Stimulated activated CD8-positive, alpha-beta memory T cell treated with anti-CD3 and anti-CD28 coated beads, Interleukin-12 subunit alpha, Interleukin-12 subunit beta, amount 100 ng/mL, for 1 hour (primary cell): ENCODE measurements at regions not wholly inside any gene's neighbourhood (a gene's known extent, or its start where the extent isn't known, plus 50 kb on each side); places are given as distances from the start of the nearest gene placed in this dataset.
"Not testable (repeated sequence)": the region's sequence is repeated elsewhere in the genome, so short reads cannot be mapped to it uniquely, and the experiment has no call there.

ENCODE experiments used
- DNase-seq: peaks from one replicate; pipeline ENCODE4 v3.0.0-alpha.2; 2020; ENCODE audit warnings: low read depth

DNA sequence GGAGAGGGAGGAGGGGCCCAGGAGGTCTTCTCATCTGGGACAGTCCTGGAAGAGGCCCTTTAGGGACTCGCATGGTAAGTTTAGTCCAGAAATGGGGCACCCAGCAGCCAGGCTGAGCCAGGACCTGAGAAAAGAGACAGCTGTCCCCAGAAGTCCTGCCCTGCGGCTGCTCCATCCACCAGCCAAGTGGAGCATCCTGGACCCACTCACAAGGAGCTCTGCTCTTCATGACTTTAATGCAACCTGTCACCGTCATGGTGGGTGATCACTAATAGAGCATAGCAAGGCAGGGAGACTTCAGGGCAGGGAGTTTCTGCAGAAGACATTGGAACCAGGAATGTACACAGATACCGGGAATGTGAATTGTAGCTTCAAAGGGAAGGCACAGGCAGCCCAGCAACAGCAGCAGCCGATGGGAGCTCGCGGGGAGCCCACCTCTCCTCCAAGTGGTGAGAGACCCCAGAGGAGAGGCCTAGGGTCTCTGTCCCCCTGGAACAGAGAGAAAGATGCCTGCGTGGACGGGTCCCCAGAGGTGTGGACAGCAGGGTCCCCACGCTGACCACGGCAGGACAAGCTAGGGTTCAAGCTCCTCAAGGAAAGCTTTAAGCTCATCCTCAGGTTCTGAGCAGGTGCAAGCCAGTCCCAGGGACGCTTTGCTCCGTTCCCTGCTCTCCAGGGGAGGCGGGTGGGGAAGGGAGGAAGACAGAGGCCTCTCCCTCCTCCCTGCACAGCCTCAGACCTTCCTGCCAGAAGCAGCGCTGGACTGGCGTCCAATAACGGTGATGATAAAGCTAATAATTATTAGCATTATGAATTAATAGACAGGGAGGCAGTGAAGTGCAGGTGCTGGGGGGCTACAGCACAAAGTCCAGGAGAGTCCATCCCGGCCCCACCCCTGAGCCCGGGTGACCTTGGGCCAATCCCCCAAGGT is 335.3 kb downstream of the ADGRD1 start:
- DNase-seq = not testable (repeated sequence)

DNA sequence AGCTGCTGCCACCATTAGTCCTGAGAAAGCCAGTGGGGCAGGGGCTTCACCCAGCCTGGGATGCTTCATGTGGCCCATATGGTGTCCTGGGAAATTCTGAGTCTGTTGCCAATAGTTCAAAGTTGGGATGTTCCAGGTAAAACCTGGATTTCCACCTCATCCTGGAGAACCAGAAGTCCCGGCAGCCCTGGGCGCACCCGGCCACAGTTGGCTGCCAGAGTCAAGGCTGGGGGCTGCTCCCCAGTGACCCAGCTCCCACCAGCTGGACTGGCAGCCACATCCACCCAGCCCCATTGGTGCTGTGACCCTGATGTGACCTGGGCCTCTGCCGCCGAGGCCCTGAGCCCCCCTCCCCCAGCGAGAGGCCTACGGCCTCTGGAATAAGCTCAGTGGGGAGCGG is 336.1 kb downstream of the ADGRD1 start:
- not testable (repeated sequence) for DNase-seq

DNA sequence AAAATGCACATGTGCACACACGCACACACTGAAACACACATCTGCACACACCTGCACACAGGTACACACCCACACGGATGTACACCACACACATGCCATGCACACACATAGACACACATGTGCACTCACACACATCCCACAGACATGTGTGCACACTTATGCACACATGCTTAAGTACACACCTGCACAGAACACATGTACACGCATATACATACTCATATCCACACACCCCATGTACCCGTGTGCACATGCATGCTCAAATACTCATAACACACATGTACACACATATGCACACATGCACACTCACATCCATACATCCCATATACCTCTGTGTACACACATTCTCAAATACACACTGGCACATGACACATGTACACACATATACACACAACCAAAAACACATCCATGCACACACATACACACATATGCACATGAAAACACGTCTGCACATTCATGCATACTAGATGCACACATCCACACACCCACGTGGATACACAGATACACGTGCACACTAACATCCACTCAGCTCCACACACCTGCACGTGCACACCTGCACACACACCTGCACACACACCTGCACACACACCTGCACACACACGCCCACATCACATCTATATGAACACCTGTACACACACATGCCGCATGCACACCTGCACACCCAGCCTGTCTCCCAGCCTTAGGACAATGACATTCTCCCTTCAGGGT is 336.7 kb downstream of the ADGRD1 start:
- DNase-seq = no peak

DNA sequence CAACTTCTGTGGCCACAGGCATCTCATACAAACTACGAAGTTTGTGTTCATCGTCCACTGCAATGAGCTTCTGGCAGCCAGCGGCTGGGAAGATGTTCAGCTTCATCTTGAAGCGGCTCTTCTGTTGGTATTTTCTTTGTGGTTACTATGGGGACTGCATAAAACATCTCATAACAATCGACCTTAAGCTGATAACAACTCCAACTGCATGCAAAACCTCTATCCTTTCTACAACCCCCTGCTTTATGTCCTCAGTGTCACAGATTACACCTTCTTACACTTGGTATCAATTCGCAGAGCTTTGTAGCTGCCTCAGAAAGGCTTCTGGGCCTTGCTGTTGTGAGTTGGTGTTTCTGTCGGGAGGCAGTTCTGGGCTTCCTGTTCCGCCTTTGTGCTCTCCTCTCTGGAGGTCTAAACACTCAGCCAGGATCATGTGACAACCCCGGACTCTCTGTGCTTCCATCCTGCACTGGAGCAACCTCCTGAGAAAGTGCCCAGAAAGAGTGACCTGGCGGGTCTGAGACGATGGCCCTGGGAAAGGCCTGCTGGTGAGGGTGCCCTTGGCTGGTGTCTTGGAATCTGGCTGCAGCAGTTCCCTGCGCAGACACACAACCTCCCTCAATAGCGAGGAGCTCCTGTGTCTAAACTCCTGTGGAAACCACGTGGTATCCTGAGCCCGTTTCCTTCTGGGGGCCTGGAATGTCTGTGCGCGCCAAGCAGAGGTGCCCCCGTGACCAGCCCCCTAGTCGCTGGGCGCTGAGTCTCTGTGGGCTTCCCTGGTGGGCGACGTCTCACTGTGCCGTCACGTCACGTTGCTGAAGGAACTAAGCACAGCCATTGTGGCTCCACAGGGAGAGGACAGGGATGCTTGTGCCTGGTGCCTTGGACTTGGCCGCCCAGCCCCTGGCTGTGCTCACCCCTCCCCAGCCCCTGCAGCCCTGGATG is 339.6 kb downstream of the ADGRD1 start:
- not testable (repeated sequence) for DNase-seq

DNA sequence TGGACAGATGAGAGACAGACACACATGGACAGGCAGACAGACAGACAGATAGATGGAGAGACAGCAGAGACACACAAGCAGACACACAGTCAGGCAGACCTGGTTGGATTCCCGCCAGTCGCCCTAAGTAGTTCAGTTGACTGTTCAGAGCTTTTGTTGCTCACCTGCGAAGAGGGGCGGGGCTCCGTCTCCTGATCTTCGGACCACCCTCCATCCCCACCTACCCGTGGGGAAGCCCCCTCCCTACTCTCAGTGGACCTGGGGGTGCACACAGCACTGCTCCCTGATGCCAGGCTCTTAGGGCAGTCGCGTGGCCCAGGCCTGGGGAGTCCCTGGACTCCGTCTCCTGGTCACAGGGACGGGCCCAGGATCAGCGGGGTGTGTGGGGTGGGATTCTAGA is 341.0 kb downstream of the ADGRD1 start:
- DNase-seq = not testable (repeated sequence)

DNA sequence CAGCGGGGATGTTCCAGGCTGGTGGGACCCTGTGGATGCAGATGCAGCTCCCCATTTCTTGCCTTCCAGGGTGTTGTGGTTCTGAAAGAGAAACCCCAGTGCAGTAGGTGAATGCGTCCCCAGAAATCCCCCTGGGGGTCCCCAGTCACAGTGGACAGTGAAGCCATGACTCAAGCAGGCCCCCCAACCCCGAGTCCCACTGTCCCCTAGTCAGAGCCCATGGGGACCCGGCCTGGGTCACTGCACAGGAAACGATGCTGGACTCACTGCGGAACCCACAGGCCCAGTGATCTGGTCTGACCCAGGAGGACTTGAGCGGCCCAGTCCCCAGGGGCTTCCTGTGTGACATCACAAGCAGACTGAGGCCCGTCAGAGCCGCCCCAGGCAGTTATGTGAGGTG is 341.4 kb downstream of the ADGRD1 start:
- not testable (repeated sequence) for DNase-seq

DNA sequence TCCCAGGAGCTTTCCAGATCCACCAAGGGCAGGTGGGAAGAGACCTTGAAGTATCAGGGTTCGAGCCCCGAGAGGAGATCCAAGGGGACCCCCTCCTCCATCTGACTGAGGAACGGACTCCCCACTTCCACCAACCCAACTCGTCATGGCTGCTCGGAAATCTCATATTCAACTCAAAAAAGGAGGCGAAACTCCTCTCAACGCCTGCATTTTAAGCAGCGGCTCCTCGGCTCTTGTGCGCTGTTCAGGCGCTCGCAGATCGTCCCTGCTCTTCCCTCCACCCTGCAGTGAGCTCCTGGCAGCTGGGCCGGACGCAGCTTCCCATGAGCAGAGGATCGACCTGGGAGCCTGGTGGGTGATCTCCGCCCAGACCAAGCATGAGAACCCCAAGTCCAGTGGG is 341.9 kb downstream of the ADGRD1 start:
- not testable (repeated sequence) for DNase-seq

DNA sequence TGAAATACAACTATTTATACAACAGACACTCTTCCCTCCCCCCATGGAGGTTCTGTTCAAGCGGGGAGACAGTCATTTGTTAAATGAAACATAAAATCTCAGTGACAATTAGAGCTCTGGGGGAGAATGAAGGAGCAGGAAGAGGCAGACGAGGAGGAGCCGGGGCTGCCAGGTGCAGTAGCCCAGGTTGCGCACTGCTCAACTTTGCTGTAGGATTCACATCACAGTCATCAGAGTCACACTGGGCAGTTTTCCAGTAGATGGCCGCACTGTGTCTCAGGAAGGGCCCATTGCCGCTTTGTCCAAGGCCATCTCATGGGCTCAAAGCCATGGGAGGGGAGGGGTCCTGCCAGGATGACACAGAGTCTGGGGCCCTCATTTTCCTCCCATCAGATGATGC is 342.4 kb downstream of the ADGRD1 start:
- not testable (repeated sequence) for DNase-seq

DNA sequence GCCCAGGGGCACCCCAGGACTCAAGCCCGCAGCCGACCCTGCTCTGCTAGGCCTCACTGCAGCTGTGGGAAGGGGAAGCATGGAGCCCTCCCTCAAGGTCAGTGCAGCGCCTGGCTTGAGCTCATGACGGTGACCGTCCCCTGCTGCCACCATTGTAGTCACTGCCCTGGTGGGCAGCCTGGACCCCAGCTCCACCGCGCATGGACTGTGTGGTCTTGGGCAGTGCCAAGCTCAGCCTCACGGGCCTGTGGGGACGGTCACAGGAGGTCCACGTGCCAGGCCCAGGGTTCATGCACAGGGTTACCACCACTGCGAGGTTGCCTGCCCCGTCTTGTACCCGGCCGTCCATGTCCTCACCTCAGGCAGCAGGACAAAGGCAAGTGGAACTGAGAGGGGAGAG is 342.9 kb downstream of the ADGRD1 start:
- DNase-seq = not testable (repeated sequence)

DNA sequence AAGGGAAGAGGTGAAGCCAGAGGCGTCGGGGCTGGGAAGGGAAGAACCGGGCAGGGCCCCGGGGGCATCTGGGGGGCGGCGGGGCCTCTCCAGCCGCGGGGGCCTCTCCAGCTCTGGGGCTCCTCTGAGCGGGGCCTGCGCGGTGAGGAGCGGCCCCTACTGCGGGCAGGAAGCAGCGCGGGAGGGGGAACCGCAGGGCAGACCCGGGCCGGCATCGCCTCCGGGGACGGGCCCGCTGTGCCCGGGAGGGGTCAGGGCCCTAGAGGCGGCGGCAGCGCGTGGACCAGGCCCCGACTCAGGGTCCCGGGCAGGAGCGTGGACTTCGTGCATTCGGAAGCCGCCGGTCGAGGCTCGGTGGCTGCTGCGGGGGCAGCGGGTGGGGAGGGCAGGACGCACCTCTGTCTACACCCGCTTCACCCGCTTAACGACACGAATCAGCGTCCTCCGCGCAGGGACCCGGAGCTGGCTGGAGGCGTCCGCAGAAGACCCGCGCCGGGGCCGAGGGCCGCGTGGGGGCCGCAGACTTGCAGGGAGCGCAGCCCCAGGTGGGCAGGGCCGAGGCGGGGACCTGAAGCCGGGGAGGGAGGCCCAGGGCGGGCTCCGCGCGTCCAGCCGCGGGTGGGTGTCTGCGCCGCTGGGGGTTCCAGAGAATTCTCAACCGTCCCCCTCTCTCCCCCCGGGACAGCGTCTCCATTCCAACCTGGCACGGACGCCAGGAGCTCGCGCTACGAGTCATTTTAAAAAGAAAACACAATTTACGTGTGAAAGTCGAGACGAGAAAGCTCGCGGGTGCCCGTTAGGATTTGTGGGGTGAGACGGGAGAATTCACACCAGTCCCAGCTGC is 345.0 kb downstream of the ADGRD1 start:
- DNase-seq = not testable (repeated sequence)

DNA sequence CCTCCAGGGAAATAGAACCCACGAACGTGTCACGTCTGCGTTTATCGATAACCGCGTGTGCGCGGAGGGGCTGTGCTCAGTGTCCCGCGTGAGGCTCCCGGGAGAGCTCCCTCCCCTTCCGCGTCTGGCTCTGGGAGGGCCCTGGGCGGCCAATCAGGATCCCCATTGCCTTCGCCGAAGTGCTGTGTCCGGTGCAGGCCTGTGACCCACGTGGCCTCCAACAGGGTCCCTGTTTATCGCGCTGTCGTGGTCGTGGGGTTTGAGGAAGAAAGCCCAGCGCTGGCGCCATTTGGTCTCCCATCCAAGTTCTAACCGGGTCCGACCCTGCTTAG is 345.6 kb downstream of the ADGRD1 start:
- not testable (repeated sequence) for DNase-seq

DNA sequence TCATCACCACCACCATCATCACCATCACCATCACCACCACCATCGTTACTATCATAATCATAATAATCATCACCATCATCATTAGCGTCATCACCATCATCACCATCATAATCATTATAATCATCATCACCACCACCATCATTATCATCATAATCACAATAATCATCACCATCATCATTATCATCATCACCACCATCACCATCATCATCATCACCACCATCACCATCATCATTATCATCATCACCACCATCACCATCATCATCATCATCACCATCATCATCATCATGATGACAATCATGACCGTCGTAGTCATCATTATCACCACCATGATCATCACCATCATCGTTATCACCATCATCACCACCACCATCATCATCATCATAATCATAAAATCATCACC is 349.9 kb downstream of the ADGRD1 start:
- not testable (repeated sequence) for DNase-seq

DNA sequence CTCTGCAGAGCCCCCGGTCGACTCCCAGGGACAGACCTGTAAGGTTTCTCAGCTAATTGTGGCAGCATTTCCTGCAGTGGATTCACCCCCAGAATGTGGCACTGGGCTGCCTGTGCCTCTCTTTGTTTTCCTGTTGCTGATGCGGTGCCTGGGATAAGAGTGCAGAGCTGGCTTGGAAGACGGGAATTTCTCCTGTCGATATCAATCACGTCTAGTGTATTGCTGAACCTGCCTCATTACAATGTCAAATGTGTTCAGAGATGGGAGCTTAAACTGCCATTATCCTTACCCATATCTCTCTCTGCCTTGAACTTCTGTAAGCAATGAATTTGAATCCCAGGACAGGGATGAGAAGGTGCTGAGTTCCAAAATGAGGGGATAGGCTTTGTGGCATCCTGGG is 350.9 kb downstream of the ADGRD1 start:
- not testable (repeated sequence) for DNase-seq

DNA sequence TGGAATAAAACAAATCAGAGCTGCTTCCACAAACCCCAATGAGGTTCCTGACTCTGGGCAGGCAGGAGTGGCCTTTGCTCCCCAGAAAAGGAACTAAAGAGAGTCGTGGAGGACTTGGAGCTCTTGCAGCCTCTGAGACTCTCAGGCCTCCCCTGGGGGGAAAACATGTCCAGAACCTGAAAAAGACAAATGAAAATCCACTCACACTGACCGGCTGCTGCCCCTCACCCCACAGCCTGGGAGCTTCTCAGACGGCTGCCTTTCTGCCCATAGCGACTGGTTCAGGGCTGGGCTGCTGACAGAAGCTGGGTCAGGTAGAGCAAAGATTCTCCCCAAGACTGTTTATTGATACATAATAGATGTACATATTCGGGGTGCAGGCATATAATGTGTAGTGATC is 356.0 kb downstream of the ADGRD1 start:
- no peak for DNase-seq

DNA sequence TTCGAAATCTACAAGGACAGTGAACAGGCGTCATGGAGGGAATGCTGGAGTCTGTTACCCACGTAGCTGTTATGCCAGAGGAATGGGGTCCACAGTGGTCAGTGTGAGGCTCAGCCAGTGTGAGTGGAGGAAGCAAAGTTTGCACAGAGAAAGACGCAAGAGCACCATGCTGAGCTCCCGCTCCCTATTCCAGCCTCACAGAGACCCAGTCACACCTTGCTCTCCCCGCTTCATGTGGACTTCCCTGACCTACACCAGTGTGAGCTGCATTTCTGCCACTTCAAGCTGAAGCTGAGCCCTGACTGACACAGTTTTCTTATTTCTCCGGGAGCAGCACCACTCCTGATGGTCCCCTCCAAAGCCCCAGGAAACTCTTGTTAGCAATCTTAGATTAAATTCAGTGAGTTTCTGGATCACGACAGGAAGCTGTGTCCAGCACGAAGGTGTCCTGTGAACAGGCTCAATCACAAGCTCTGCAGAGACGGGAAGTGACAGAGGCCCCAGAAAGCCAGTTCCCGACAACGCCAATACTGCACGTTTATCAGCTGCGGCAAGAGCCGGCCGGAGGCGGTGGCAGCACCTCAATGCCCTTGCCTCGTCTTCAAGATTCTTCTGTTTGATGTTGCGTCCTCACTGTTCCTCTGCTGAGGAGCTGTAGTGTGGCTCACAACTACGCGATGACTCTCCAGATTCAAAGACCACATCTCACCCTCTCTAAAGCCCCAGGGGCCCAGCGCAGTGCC is 356.7 kb downstream of the ADGRD1 start:
- DNase-seq = not testable (repeated sequence)

DNA sequence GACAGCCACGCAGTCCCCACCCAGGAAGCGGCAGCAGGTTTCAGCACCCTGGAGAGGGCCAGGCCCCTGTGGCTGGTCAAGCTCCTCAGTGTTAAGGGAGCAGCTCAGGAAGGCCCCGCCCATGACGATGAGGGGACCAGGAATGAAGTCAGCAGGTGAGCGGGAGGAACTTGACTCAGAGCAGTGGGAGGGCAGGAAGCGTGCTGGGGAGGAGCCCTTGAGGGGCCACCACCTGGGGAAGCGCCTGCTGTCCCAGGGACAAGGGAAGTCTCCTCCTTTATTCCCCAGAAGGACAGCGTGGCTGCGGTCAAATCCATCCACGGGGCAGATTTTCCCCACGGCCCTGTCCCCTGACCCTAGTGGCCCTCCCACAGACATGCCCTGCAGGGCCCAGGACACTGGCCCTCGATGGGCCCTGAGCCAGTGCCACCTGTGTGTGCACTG is 357.6 kb downstream of the ADGRD1 start:
- not testable (repeated sequence) for DNase-seq

DNA sequence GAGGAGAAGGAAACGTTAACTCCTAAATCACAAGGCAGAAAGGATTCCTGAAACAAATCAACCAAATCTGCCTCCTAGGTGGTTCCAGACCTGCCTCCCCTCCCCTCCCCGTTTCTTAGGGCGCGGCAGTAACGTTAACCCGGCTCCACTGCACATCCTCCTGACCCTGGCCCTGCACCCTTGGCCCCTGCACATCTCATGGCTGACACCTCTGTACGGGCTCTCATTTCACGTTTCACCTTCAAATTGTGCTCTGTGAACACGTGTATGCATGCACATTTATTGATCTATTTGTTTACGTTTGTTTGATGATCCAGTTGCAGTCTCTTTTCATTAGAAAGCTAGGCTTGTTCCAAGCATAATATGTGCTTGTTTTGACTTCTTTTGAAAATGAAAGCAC is 358.1 kb downstream of the ADGRD1 start:
- no peak for DNase-seq

DNA sequence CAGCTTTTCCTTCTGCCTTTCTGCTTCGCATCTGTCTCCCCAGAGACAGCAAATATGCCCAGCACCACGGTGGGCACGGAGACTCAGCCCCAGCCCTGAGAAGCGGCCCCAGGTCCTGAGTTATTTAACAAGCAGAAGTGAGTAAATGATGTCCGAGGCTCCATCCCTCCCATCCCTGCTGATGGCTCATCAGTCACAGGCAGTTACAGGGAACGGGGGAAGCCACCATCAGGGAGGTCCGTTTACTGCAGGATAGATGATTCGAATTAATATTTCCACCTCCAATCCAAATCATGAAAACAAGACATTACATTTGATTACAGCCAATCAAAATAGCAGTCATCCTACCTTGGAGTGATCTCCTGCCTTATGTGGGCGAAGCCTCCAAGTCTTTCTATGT is 358.7 kb downstream of the ADGRD1 start:
- DNase-seq = not testable (repeated sequence)

DNA sequence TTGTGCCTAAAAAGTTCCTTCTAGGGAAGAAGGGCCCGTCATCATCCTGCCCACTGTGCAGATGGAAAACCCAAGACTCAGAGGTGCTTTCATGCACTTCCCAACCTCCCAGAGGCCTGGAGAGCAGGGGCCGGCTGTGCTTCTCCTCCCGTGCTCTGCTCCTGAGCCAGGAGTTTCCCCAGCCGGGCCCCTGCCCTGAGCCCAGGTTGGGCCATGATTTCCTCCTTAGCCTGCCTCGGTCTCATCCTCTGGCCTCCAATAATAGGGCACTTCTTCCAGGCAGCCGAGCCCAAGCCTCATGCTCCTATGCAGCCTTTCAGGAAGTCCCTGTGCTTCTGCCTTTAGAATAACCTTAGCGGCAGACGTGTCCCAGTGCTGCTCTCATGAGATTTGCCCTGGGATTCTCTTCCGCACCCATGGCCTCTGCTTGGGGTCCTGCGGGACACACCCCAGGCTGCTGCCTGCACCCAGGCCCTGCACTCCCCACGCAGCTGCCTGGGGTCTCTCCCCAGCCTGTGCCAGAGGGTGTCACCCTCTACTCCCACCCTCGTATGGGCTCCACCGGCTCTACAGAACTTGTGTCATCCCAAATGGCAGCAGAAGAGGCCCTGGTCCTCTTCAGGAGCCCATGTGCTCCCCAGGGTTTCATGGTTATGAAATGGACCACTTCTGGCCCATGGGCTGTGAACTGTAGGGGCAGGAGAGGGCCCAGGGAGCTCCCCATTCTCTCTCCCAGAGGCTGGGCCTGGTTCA is 359.3 kb downstream of the ADGRD1 start:
- no peak for DNase-seq

DNA sequence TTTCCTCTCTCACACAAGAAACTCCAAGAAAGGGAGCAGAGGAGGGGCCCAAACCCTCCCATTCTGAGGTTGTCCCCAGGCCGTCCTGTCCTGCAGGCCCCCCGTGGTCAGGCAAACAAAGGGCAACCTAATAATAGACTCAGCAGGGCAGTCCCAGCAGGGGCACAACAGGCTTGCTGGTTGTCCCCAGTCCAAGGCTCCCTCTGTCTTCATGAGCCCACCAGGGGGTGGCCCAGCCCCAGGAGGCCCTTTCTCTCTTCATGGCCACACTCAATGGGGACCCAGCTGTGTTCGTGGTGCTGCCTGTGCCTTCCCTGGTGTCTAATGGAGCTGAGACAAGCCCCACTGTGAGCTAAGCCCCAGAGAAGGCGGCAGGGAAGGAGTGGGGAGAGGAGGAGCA is 359.9 kb downstream of the ADGRD1 start:
- no peak for DNase-seq
